ENCODE measurements at regions not wholly inside any gene's neighbourhood (a gene's known extent, or its start where the extent isn't known, plus 50 kb on each side); places are given as distances from the start of the nearest gene placed in this dataset.

DNA sequence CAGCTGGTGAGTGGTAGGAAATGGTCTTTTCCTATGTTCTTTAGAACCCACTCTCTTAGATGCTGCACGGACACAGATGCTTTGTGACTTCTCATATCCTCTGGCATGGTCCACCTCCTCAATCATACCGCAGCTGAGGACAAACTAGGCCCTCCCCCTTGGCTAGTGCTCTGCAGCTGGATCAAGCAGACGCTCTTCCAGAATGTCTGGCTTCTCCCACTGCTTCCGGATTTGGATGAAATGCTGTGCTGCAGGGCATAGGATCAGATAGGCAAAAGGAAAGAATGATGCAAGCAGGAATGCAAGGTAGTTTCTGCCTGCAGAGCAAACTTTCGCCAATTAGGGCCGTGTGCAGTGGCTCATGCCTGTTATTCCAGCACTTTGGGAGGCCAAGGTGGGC is 75.7 kb upstream of the SLC4A7 start:
- TF ChIP-seq SPI1 (IDR thresholded peaks at IDR 0.05; ENCODE audit: borderline replicate concordance, low read depth), result no peak
- TF ChIP-seq CTCF (IDR thresholded peaks at IDR 0.05; ENCODE audit: insufficient read depth, low read length), result no peak
- TF ChIP-seq, protein P1, sequence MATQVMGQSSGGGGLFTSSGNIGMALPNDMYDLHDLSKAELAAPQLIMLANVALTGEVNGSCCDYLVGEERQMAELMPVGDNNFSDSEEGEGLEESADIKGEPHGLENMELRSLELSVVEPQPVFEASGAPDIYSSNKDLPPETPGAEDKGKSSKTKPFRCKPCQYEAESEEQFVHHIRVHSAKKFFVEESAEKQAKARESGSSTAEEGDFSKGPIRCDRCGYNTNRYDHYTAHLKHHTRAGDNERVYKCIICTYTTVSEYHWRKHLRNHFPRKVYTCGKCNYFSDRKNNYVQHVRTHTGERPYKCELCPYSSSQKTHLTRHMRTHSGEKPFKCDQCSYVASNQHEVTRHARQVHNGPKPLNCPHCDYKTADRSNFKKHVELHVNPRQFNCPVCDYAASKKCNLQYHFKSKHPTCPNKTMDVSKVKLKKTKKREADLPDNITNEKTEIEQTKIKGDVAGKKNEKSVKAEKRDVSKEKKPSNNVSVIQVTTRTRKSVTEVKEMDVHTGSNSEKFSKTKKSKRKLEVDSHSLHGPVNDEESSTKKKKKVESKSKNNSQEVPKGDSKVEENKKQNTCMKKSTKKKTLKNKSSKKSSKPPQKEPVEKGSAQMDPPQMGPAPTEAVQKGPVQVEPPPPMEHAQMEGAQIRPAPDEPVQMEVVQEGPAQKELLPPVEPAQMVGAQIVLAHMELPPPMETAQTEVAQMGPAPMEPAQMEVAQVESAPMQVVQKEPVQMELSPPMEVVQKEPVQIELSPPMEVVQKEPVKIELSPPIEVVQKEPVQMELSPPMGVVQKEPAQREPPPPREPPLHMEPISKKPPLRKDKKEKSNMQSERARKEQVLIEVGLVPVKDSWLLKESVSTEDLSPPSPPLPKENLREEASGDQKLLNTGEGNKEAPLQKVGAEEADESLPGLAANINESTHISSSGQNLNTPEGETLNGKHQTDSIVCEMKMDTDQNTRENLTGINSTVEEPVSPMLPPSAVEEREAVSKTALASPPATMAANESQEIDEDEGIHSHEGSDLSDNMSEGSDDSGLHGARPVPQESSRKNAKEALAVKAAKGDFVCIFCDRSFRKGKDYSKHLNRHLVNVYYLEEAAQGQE (IDR thresholded peaks at IDR 0.05; ENCODE audit: insufficient replicate concordance, low read depth), result no peak
- no peak for TF ChIP-seq GABPA (IDR thresholded peaks at IDR 0.05; ENCODE audit: low read depth)
